Omental fat pad (tissue), 3 donors: ENCODE measurements at regions not wholly inside any gene's neighbourhood (a gene's known extent, or its start where the extent isn't known, plus 50 kb on each side); places are given as distances from the start of the nearest gene placed in this dataset.

Source experiments
- ATAC-seq: fragments of 150-250 bp; one replicate; pipeline ENCODE4 v1.9.1; 2016; ENCODE audit warnings: mild to moderate bottlenecking, moderate library complexity; ENCODE audit not compliant: low FRiP score
- DNase-seq: peaks from one replicate; pipeline ENCODE4 v3.0.0-alpha.2; 2019; ENCODE audit warnings: low spot score
- CTCF ChIP-seq, 3 donors: fragments of 450-650 bp; IDR thresholded peaks; one replicate each; pipeline ENCODE4 v1.5.1; 2016 to 2017; ENCODE audit warnings: antibody characterized with exemption in 3 of 3, mild to moderate bottlenecking in 3 of 3, moderate library complexity in 2 of 3

- no peak for TF ChIP-seq CTCF (IDR thresholded peaks at IDR 0.05)
- DNase-seq (no peak), ATAC-seq (no peak)
These were observed 295.9 kb upstream of the ATP2B1 start for GRCh38 chr12:90004319-90005074.

GRCh38 chr12:90003688-90004087 is 295.1 kb upstream of the ATP2B1 start:
- ATAC-seq (no peak), DNase-seq (no peak)
- no peak for TF ChIP-seq CTCF (IDR thresholded peaks at IDR 0.05)

- DNase-seq (no peak), ATAC-seq (no peak)
- no peak for TF ChIP-seq CTCF (IDR thresholded peaks at IDR 0.05)
These were observed 292.1 kb upstream of the ATP2B1 start for GRCh38 chr12:90000721-90001120.

GRCh38 chr12:89999699-90000505 is 291.3 kb upstream of the ATP2B1 start:
- ATAC-seq = no peak
- DNase-seq = no peak
- no peak for TF ChIP-seq CTCF (IDR thresholded peaks at IDR 0.05)

GRCh38 chr12:89995870-89996269 is 287.2 kb upstream of the ATP2B1 start:
- no peak for TF ChIP-seq CTCF (IDR thresholded peaks at IDR 0.05)
- no peak for ATAC-seq
- DNase-seq = no peak

GRCh38 chr12:89994911-89995310 is 286.3 kb upstream of the ATP2B1 start:
- ATAC-seq = no peak
- TF ChIP-seq CTCF (IDR thresholded peaks at IDR 0.05) = no peak
- no peak for DNase-seq
